HUES6 (cell line): ENCODE measurements at regions not wholly inside any gene's neighbourhood (a gene's known extent, or its start where the extent isn't known, plus 50 kb on each side); places are given as distances from the start of the nearest gene placed in this dataset.
"Not testable (repeated sequence)": the region's sequence is repeated elsewhere in the genome, so short reads cannot be mapped to it uniquely, and the experiment has no call there.

Experiments
- H3K27ac ChIP-seq: 2 replicates; pipeline ENCODE4 v1.7.0; 2013; ENCODE audit warnings: low read depth, mild to moderate bottlenecking, low read length, inconsistent platforms
- H3K27me3 ChIP-seq: 2 replicates; pipeline ENCODE4 v1.6.1; 2013; ENCODE audit warnings: low read length; ENCODE audit not compliant: control insufficient read depth, insufficient read depth
- H3K36me3 ChIP-seq: 2 replicates; pipeline ENCODE4 v1.6.1; 2013; ENCODE audit warnings: low read length; ENCODE audit not compliant: control insufficient read depth, insufficient read depth
- H3K4me1 ChIP-seq: 2 replicates; pipeline ENCODE4 v1.6.1; 2013; ENCODE audit warnings: low read length; ENCODE audit not compliant: control insufficient read depth, insufficient read depth
- H3K4me3 ChIP-seq: 2 replicates; pipeline ENCODE4 v1.5.1; 2013; ENCODE audit warnings: low read depth, low read length
- H3K9ac ChIP-seq: one replicate; pipeline ENCODE4 v1.6.1; 2013; ENCODE audit warnings: mild to moderate bottlenecking, low read length
- H3K9me3 ChIP-seq: 2 replicates; pipeline ENCODE4 v1.6.1; 2013; ENCODE audit warnings: low read depth, low read length; ENCODE audit not compliant: control insufficient read depth, insufficient read depth

GRCh38 chr7:54416678-54417077 lies 125.5 kb upstream of the VSTM2A start:
- Histone ChIP-seq H3K27ac (no peak overlapping the region), H3K4me1 (peaks cover 2% of the 10 kb centered on the region; the same call in 1 of the 2 replicates)

GRCh38 chr7:54419209-54419608 lies 123.0 kb upstream of the VSTM2A start:
- no peak overlapping the region for H3K4me3 ChIP-seq
- H3K9me3 ChIP-seq = peaks cover 3% of the 10 kb centered on the region; the same call in 1 of the 2 replicates
- H3K27me3 ChIP-seq = no peaks in the 10 kb centered on the region
- H3K36me3 ChIP-seq = no peaks in the 10 kb centered on the region
- H3K27ac ChIP-seq = no peak overlapping the region
- H3K4me1 ChIP-seq = peaks cover 2% of the 10 kb centered on the region; the same call in 1 of the 2 replicates
- H3K9ac ChIP-seq = no peak overlapping the region

More at GRCh38 chr7:54416678-54417077, 125.5 kb upstream of the VSTM2A start:
- Histone ChIP-seq H3K9ac (no peak overlapping the region), H3K9me3 (peaks cover 3% of the 10 kb centered on the region; the same call in 1 of the 2 replicates), H3K4me3 (no peak overlapping the region), H3K27me3 (no peaks in the 10 kb centered on the region), H3K36me3 (no peaks in the 10 kb centered on the region)

GRCh38 chr7:54426406-54426805 lies 115.8 kb upstream of the VSTM2A start:
- H3K27me3 ChIP-seq = no peaks in the 10 kb centered on the region
- no peak overlapping the region for H3K9ac ChIP-seq
- 0 out of 2 replicates have a peak, but pooled peaks cover 2% of the 10 kb centered on the region for H3K9me3 ChIP-seq
- no peaks in the 10 kb centered on the region for H3K36me3 ChIP-seq
- no peaks in the 10 kb centered on the region for H3K4me1 ChIP-seq
- no peak overlapping the region for H3K27ac ChIP-seq
- H3K4me3 ChIP-seq = no peak overlapping the region

DNA sequence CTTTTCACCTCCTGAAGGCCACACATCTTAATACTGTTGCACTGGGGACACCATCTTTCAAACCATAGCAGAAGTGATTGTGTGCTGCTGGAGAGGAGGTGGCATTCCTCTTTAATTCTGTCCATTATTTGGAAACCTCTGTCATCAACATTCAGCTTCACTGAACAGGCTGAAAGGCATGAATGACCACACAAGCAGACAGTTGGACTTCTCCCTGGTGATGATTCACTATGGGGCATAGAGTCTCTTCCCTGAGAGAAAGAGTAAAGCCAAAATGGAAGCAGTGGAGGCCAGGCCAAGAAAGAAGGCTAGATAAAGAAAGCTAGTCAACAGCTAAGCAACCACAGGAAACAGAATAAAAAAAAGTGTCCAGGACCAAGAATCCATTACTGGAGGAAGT lies 113.1 kb upstream of the VSTM2A start:
- no peaks in the 10 kb centered on the region for H3K27me3 ChIP-seq
- 0 out of 2 replicates have a peak, but pooled peaks cover 2% of the 10 kb centered on the region for H3K9me3 ChIP-seq
- no peak overlapping the region for H3K9ac ChIP-seq
- H3K36me3 ChIP-seq = no peaks in the 10 kb centered on the region
- H3K4me1 ChIP-seq = no peaks in the 10 kb centered on the region
- no peak overlapping the region for H3K27ac ChIP-seq
- no peak overlapping the region for H3K4me3 ChIP-seq

DNA sequence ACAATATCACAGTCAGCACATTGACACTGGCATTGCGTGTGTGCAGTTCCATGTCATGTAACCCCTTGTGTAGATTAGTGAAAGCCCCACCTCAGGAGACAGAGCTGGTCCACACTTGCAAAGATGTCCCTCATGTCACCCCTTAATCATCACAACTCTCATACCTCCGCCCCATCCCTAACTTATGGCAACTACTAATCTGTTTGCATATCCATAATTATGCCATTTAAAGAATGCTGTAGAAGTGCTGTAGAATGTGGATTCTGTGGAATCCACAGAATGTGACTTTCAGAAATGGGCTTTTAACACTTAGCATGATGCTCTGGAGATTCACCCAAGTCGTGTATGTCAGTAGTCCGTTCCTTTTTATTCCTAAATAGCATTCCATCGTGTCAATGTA lies 102.8 kb upstream of the VSTM2A start:
- H3K36me3 ChIP-seq = no peaks in the 10 kb centered on the region
- no peak overlapping the region for H3K27ac ChIP-seq
- no peak overlapping the region for H3K4me3 ChIP-seq
- H3K4me1 ChIP-seq = no peaks in the 10 kb centered on the region
- no peaks in the 10 kb centered on the region for H3K27me3 ChIP-seq
- no peak overlapping the region for H3K9ac ChIP-seq
- peaks cover 5% of the 10 kb centered on the region for H3K9me3 ChIP-seq

GRCh38 chr7:54444046-54444686 lies 98.0 kb upstream of the VSTM2A start:
- H3K27ac ChIP-seq, H3K4me3 ChIP-seq, H3K4me1 ChIP-seq, H3K27me3 ChIP-seq, H3K36me3 ChIP-seq, H3K9ac ChIP-seq: not testable (repeated sequence)
- H3K9me3 ChIP-seq = peaks cover 14% of the 10 kb centered on the region

- peaks cover 44% of the 10 kb centered on the region for H3K9me3 ChIP-seq
- not testable (repeated sequence) for H3K4me1 ChIP-seq, H3K27me3 ChIP-seq, H3K36me3 ChIP-seq, H3K4me3 ChIP-seq, H3K27ac ChIP-seq, H3K9ac ChIP-seq
Measured at GRCh38 chr7:54453168-54453567, 89.0 kb upstream of the VSTM2A start.

- H3K4me3 ChIP-seq, H3K27ac ChIP-seq, H3K4me1 ChIP-seq, H3K9ac ChIP-seq, H3K27me3 ChIP-seq, H3K36me3 ChIP-seq: not testable (repeated sequence)
- peaks cover 49% of the 10 kb centered on the region for H3K9me3 ChIP-seq
Measured at GRCh38 chr7:54454700-54455099, 87.5 kb upstream of the VSTM2A start.

DNA sequence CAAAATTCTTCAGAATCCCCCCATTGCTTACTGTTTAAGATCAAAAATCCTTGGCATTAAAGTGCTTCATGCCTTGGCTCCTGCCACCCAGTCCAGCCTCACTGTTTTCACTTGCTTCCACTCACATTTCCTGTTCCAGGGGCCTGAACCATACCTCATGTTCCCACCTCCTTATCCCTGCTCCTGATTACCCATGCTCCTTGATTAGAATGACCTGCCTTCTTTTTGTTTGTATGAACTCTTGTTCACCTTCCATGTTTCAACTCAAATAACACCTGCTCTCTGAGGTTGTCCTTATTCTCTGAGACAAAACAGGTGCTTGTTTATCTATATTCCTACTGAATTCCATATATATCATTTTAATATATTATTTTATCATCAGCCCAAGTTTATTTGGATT lies 77.1 kb upstream of the VSTM2A start:
- Histone ChIP-seq H3K4me1 (no peaks in the 10 kb centered on the region), H3K9me3 (no peaks in the 10 kb centered on the region), H3K4me3 (no peak overlapping the region), H3K27ac (no peak overlapping the region), H3K27me3 (no peaks in the 10 kb centered on the region), H3K36me3 (no peaks in the 10 kb centered on the region), H3K9ac (no peak overlapping the region)

DNA sequence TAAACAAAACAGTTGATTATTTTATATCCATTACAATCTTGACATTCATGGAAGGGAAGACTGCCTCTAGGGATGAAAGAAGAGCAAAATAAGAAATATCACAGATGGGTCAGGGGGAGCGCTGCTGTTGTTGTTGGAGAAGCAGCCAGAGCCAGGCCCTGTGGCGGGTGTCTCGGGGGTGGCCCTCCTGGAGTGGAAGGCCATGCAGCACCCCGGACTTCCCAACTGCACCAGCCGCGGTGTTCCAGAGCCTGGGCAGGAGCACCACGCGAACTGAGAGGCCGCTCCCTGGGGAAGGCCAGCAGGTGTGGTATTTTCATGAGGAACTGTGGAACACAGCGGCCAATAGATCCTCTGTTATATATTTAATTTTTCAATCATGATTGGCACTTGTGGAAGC lies 72.4 kb upstream of the VSTM2A start:
- no peaks in the 10 kb centered on the region for H3K27me3 ChIP-seq
- no peak overlapping the region for H3K27ac ChIP-seq
- H3K36me3 ChIP-seq = no peaks in the 10 kb centered on the region
- no peaks in the 10 kb centered on the region for H3K4me1 ChIP-seq
- H3K9me3 ChIP-seq = 0 out of 2 replicates have a peak, but pooled peaks cover 3% of the 10 kb centered on the region
- H3K4me3 ChIP-seq = no peak overlapping the region
- no peak overlapping the region for H3K9ac ChIP-seq

DNA sequence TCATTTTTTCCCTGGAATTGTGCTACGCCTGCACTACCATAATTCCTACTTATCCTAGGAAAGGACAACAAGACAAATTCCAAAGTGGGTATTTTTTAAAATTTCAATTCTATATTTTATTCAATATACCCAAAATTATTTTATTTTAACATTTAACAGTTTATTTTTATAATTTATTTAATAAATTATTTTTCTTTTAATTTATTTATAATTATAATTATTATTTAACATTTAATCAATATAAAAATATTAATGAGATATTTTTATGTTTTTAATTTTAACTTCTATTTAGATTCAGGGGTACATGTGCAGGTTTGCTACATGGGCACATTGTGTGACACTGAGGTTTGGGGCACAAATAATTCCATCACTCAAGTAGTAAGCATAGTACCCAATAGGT lies 65.6 kb upstream of the VSTM2A start:
- H3K4me3 ChIP-seq = no peak overlapping the region
- no peaks in the 10 kb centered on the region for H3K4me1 ChIP-seq
- H3K27ac ChIP-seq = no peak overlapping the region
- H3K36me3 ChIP-seq = no peaks in the 10 kb centered on the region
- H3K9ac ChIP-seq = no peak overlapping the region
- H3K9me3 ChIP-seq = no peaks in the 10 kb centered on the region
- H3K27me3 ChIP-seq = no peaks in the 10 kb centered on the region
